HEK293 (cell line): ENCODE measurements at regions not wholly inside any gene's neighbourhood (a gene's known extent, or its start where the extent isn't known, plus 50 kb on each side); places are given as distances from the start of the nearest gene placed in this dataset.

ENCODE experiments used
- CTCF ChIA-PET: fragments of 350-600 bp; formaldehyde crosslinking; extraction: SDS; loops from one replicate; lab custom pipeline; 2021; ENCODE audit warnings: antibody characterized with exemption; lab: Yijun Ruan, JAX
- POLR2A ChIA-PET: fragments of 300-600 bp; formaldehyde crosslinking; extraction: SDS; loops from one replicate; lab custom pipeline; 2020; ENCODE audit warnings: antibody characterized with exemption, inconsistent platforms; lab: Yijun Ruan, JAX
- H3K27ac ChIP-seq: fragments of 200-500 bp; sonication (Bioruptor generic); 2 replicates; pipeline ENCODE4 v1.5.1; 2014; ENCODE audit warnings: low read depth, low read length, control low read depth, inconsistent platforms; ENCODE audit errors: extremely low read depth
- H3K36me3 ChIP-seq, 2 experiments: fragments of 200-500 bp in 1 of 2; sonication (Bioruptor generic) in 1 of 2; 1 replicate in 1 of 2; 2 replicates in 1 of 2; pipeline ENCODE4 v1.5.1; 2014 to 2017; ENCODE audit warnings: inconsistent platforms in 2 of 2, low read length in 2 of 2; ENCODE audit not compliant: control insufficient read depth in 2 of 2, insufficient read depth in 1 of 2
- H3K4me1 ChIP-seq: fragments of 200-500 bp; sonication (Bioruptor generic); 2 replicates; pipeline ENCODE4 v1.5.1; 2014; ENCODE audit warnings: mild to moderate bottlenecking, low read length, inconsistent platforms; ENCODE audit not compliant: control insufficient read depth, insufficient read depth
- H3K4me3 ChIP-seq: 2 replicates; pipeline ENCODE4 v1.5.1; 2011; ENCODE audit warnings: low read depth, mild to moderate bottlenecking, control low read depth, low read length, moderate library complexity
- H3K9me3 ChIP-seq: fragments of 200-500 bp; sonication (Bioruptor generic); 2 replicates; pipeline ENCODE4 v1.5.1; 2014; ENCODE audit warnings: low read depth, low read length, inconsistent platforms; ENCODE audit not compliant: control insufficient read depth, insufficient read depth
- BCL11B ChIP-seq: fragments of 450-650 bp; formaldehyde crosslinking; IDR thresholded peaks from 2 replicates; pipeline ENCODE4 v1.5.1; 2016; ENCODE audit warnings: low read depth, missing biosample characterization, missing genetic modification characterization
- GFI1B ChIP-seq: fragments of 450-650 bp; formaldehyde crosslinking; IDR thresholded peaks from 2 replicates; pipeline ENCODE4 v1.5.1; 2016; ENCODE audit warnings: missing biosample characterization, missing genetic modification characterization
- GLIS1 ChIP-seq: fragments of 450-650 bp; formaldehyde crosslinking; IDR thresholded peaks from 2 replicates; pipeline ENCODE4 v1.5.1; 2016; ENCODE audit warnings: missing biosample characterization, missing genetic modification characterization
- HOXA7 ChIP-seq: sonication (generic); formaldehyde crosslinking; IDR thresholded peaks from 2 replicates; pipeline ENCODE4 v1.8.1; 2022; ENCODE audit warnings: missing genetic modification reagents, borderline replicate concordance
- KLF16 ChIP-seq: fragments of 450-650 bp; formaldehyde crosslinking; IDR thresholded peaks from 2 replicates; pipeline ENCODE4 v1.5.1; 2017; ENCODE audit warnings: missing biosample characterization, missing genetic modification characterization
- MYNN ChIP-seq: fragments of 450-650 bp; formaldehyde crosslinking; IDR thresholded peaks from 2 replicates; pipeline ENCODE4 v1.5.1; 2016; ENCODE audit warnings: missing biosample characterization, missing genetic modification characterization, borderline replicate concordance
- RBAK ChIP-seq: fragments of 450-650 bp; formaldehyde crosslinking; IDR thresholded peaks from 2 replicates; pipeline ENCODE4 v1.5.1; 2016; ENCODE audit warnings: missing biosample characterization, missing genetic modification characterization
- SCRT1 ChIP-seq: fragments of 450-650 bp; formaldehyde crosslinking; IDR thresholded peaks from 2 replicates; pipeline ENCODE4 v1.5.1; 2016; ENCODE audit warnings: missing biosample characterization, missing genetic modification characterization, borderline replicate concordance
- ZFP37 ChIP-seq: fragments of 450-650 bp; formaldehyde crosslinking; IDR thresholded peaks from 2 replicates; pipeline ENCODE4 v1.5.1; 2016; ENCODE audit warnings: missing biosample characterization, missing genetic modification characterization
- ZFP41 ChIP-seq: fragments of 450-650 bp; formaldehyde crosslinking; IDR thresholded peaks from 2 replicates; pipeline ENCODE4 v1.5.1; 2016; ENCODE audit warnings: missing biosample characterization, missing genetic modification characterization, borderline replicate concordance
- ZNF140 ChIP-seq: fragments of 450-650 bp; formaldehyde crosslinking; IDR thresholded peaks from 2 replicates; pipeline ENCODE4 v1.5.1; 2016; ENCODE audit warnings: missing biosample characterization, missing genetic modification characterization
- ZNF146 ChIP-seq: fragments of 450-650 bp; formaldehyde crosslinking; IDR thresholded peaks from 2 replicates; pipeline ENCODE4 v1.5.1; 2016; ENCODE audit warnings: missing biosample characterization, missing genetic modification characterization
- ZNF19 ChIP-seq: fragments of 450-650 bp; formaldehyde crosslinking; IDR thresholded peaks from 2 replicates; pipeline ENCODE4; 2016; ENCODE audit warnings: missing biosample characterization, missing genetic modification characterization, low read depth
- ZNF248 ChIP-seq: fragments of 450-650 bp; formaldehyde crosslinking; IDR thresholded peaks from 2 replicates; pipeline ENCODE4 v1.5.1; 2017; ENCODE audit warnings: missing biosample characterization, missing genetic modification characterization
- ZNF366 ChIP-seq: fragments of 450-650 bp; formaldehyde crosslinking; conservative IDR thresholded peaks from 2 replicates; pipeline ENCODE4 v1.5.1; 2016; ENCODE audit warnings: missing biosample characterization, missing genetic modification characterization
- ZNF514 ChIP-seq: fragments of 450-650 bp; formaldehyde crosslinking; IDR thresholded peaks from 2 replicates; pipeline ENCODE4 v1.5.1; 2016; ENCODE audit warnings: missing biosample characterization, missing genetic modification characterization
- ZNF596 ChIP-seq: fragments of 450-650 bp; IDR thresholded peaks from 2 replicates; pipeline ENCODE4 v1.5.0; 2018; ENCODE audit warnings: missing biosample characterization, mild to moderate bottlenecking, missing genetic modification characterization, moderate library complexity
- ZNF629 ChIP-seq: fragments of 450-650 bp; formaldehyde crosslinking; IDR thresholded peaks from 2 replicates; pipeline ENCODE4 v1.5.1; 2017; ENCODE audit warnings: missing biosample characterization, missing genetic modification characterization
- ZSCAN30 ChIP-seq: fragments of 450-650 bp; IDR thresholded peaks from 2 replicates; pipeline ENCODE4 v1.5.1; 2018; ENCODE audit warnings: missing biosample characterization, mild to moderate bottlenecking, missing genetic modification characterization, moderate library complexity
- TF ChIP-seq, protein P1 (sequence below): fragments of 450-650 bp; formaldehyde crosslinking; IDR thresholded peaks from 2 replicates; pipeline ENCODE4 v1.5.1; 2016; ENCODE audit warnings: missing biosample characterization, missing genetic modification characterization
- TF ChIP-seq, protein P2 (sequence below): IDR thresholded peaks from 2 replicates; pipeline ENCODE4 v1.6.1; 2011; ENCODE audit warnings: mild to moderate bottlenecking, low read depth, low read length, borderline replicate concordance
- TF ChIP-seq, protein P3 (sequence below): fragments of 450-650 bp; formaldehyde crosslinking; IDR thresholded peaks from 2 replicates; pipeline ENCODE4 v1.5.1; 2016; ENCODE audit warnings: missing biosample characterization, missing genetic modification characterization
- TF ChIP-seq, protein P4 (sequence below): fragments of 450-650 bp; formaldehyde crosslinking; IDR thresholded peaks from 2 replicates; pipeline ENCODE4 v1.5.1; 2016; ENCODE audit warnings: missing biosample characterization, missing genetic modification characterization
- TF ChIP-seq, protein P5 (sequence below): fragments of 450-650 bp; formaldehyde crosslinking; IDR thresholded peaks from 2 replicates; pipeline ENCODE4 v1.5.1; 2017; ENCODE audit warnings: missing biosample characterization, missing genetic modification characterization

DNA sequence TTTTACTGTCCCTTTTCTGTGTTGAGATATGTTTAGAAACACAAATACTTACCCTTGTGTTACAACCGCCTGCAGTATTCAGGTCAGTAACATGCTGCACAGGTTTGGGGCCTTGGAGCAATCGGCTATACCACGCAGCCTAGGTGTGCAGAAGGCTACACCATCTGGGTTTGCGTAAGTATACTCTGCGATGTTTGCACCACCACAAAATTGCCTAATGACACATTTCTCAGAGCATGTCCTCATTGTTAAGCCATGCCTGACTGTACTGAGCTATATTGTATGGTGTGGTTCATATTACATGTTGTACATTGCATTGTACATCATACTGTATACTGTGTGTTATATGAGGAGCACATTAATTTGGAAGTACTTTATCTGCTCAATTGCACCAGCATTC lies 247.4 kb downstream of the RHOU start (continued):
- TF ChIP-seq ZNF596 (tag by site-specific recombination), result no peak
- TF ChIP-seq ZNF514, result no peak
- no peak for TF ChIP-seq GLIS1 (tag by site-specific recombination)
- no peak for TF ChIP-seq ZNF366 (tag by site-specific recombination)
- TF ChIP-seq, protein P1, sequence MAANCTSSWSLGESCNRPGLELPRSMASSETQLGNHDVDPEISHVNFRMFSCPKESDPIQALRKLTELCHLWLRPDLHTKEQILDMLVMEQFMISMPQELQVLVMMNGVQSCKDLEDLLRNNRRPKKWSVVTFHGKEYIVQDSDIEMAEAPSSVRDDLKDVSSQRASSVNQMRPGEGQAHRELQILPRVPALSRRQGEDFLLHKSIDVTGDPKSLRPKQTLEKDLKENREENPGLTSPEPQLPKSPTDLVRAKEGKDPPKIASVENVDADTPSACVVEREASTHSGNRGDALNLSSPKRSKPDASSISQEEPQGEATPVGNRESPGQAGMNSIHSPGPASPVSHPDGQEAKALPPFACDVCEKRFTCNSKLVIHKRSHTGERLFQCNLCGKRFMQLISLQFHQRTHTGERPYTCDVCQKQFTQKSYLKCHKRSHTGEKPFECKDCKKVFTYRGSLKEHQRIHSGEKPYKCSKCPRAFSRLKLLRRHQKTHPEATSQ (tag by site-specific recombination), result no peak

DNA sequence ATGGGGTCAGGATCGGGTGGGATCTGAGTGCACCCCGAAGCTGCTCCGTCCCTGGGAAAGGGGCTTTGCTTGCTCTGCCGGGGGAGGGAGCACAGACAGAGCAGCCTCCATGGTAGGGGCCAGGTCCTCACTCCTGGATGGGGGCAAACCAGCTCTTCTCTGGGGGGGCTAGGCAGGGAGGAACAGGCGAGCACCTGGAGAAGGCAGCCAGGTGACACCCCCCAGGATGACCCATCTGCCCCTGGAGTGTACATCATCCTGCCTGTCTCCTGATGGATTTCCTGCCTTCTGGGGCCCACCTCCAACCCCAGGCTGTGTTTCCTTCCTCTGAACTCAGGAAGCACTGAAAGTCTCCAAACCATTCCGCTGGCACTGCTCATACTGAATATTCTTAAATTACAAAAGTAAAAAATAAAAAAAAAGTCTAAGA lies 248.0 kb downstream of the RHOU start:
- CTCF ChIA-PET, result interaction anchor here (0.6 to 1.1 kb wide), 4 partner anchors 19 to 275 kb away, joined by 3 read pairs; no protein-coding TSS in a partner anchor

DNA sequence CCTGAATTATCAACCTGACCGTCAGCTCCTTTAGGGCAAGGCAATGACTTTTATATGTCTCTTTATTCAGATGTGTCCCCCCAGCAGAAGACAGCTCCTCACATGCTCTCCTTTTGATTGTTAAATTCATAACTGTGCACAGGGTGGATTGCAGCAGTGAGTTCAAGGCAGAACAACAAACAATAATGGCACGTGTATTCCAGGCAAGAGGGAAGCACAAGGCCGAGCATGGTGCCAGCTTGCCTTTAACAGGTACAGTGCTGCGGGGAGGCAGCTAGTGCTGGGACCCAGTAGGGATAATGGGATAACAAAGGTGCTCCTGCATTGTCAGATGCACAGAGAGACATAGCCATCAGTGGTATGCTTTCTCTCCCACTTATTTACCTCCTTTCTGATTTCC lies 248.4 kb downstream of the RHOU start:
- H3K27ac ChIP-seq, result no peak overlapping the region
- no peaks in the 10 kb centered on the region for H3K36me3 ChIP-seq
- POLR2A ChIA-PET, result interaction anchor here (0.6 kb wide), 1 partner anchor 256 kb away, joined by 4 read pairs; no protein-coding TSS in a partner anchor
- no peak for TF ChIP-seq ZNF146 (tag by site-specific recombination)
- no peak for TF ChIP-seq ZFP37 (tag by site-specific recombination)
- TF ChIP-seq RBAK (tag by site-specific recombination), result no peak
- TF ChIP-seq KLF16, result no peak
- TF ChIP-seq MYNN (tag by site-specific recombination), result no peak
- TF ChIP-seq, protein P2, sequence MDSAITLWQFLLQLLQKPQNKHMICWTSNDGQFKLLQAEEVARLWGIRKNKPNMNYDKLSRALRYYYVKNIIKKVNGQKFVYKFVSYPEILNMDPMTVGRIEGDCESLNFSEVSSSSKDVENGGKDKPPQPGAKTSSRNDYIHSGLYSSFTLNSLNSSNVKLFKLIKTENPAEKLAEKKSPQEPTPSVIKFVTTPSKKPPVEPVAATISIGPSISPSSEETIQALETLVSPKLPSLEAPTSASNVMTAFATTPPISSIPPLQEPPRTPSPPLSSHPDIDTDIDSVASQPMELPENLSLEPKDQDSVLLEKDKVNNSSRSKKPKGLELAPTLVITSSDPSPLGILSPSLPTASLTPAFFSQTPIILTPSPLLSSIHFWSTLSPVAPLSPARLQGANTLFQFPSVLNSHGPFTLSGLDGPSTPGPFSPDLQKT, result no peak
- TF ChIP-seq, protein P3, sequence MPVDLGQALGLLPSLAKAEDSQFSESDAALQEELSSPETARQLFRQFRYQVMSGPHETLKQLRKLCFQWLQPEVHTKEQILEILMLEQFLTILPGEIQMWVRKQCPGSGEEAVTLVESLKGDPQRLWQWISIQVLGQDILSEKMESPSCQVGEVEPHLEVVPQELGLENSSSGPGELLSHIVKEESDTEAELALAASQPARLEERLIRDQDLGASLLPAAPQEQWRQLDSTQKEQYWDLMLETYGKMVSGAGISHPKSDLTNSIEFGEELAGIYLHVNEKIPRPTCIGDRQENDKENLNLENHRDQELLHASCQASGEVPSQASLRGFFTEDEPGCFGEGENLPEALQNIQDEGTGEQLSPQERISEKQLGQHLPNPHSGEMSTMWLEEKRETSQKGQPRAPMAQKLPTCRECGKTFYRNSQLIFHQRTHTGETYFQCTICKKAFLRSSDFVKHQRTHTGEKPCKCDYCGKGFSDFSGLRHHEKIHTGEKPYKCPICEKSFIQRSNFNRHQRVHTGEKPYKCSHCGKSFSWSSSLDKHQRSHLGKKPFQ (tag by site-specific recombination), result no peak
- H3K9me3 ChIP-seq, result no peaks in the 10 kb centered on the region
- no peak overlapping the region for H3K4me3 ChIP-seq
- H3K4me1 ChIP-seq, result no peaks in the 10 kb centered on the region
- CTCF ChIA-PET, result interaction anchor here (0.6 to 1.1 kb wide), 4 partner anchors 20 to 274 kb away, joined by 3 read pairs; no protein-coding TSS in a partner anchor

More for the DNA sequence above, 248.0 kb downstream of the RHOU start:
- H3K9me3 ChIP-seq, result no peaks in the 10 kb centered on the region
- no peaks in the 10 kb centered on the region for H3K4me1 ChIP-seq
- POLR2A ChIA-PET, result interaction anchor here (0.6 kb wide), 1 partner anchor 256 kb away, joined by 4 read pairs; no protein-coding TSS in a partner anchor
- no peak overlapping the region for H3K4me3 ChIP-seq
- H3K27ac ChIP-seq, result no peak overlapping the region
- no peaks in the 10 kb centered on the region for H3K36me3 ChIP-seq
- no peak for TF ChIP-seq ZNF596 (tag by site-specific recombination)
- no peak for TF ChIP-seq ZNF366 (tag by site-specific recombination)
- no peak for TF ChIP-seq ZSCAN30 (tag by site-specific recombination)
- TF ChIP-seq BCL11B (tag by site-specific recombination), result no peak
- TF ChIP-seq HOXA7 (CRISPR knock-in tag), result no peak
- TF ChIP-seq, protein P4, sequence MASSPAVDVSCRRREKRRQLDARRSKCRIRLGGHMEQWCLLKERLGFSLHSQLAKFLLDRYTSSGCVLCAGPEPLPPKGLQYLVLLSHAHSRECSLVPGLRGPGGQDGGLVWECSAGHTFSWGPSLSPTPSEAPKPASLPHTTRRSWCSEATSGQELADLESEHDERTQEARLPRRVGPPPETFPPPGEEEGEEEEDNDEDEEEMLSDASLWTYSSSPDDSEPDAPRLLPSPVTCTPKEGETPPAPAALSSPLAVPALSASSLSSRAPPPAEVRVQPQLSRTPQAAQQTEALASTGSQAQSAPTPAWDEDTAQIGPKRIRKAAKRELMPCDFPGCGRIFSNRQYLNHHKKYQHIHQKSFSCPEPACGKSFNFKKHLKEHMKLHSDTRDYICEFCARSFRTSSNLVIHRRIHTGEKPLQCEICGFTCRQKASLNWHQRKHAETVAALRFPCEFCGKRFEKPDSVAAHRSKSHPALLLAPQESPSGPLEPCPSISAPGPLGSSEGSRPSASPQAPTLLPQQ (tag by site-specific recombination), result no peak
- no peak for TF ChIP-seq ZFP41
- TF ChIP-seq ZNF19 (tag by site-specific recombination), result no peak
- TF ChIP-seq GFI1B (tag by site-specific recombination), result no peak
- no peak for TF ChIP-seq SCRT1 (tag by site-specific recombination)
- no peak for TF ChIP-seq ZNF140 (tag by site-specific recombination)
- no peak for TF ChIP-seq ZNF248 (tag by site-specific recombination)
- TF ChIP-seq, protein P5, sequence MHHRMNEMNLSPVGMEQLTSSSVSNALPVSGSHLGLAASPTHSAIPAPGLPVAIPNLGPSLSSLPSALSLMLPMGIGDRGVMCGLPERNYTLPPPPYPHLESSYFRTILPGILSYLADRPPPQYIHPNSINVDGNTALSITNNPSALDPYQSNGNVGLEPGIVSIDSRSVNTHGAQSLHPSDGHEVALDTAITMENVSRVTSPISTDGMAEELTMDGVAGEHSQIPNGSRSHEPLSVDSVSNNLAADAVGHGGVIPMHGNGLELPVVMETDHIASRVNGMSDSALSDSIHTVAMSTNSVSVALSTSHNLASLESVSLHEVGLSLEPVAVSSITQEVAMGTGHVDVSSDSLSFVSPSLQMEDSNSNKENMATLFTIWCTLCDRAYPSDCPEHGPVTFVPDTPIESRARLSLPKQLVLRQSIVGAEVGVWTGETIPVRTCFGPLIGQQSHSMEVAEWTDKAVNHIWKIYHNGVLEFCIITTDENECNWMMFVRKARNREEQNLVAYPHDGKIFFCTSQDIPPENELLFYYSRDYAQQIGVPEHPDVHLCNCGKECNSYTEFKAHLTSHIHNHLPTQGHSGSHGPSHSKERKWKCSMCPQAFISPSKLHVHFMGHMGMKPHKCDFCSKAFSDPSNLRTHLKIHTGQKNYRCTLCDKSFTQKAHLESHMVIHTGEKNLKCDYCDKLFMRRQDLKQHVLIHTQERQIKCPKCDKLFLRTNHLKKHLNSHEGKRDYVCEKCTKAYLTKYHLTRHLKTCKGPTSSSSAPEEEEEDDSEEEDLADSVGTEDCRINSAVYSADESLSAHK, result no peak
- TF ChIP-seq ZNF629 (tag by site-specific recombination), result no peak
- TF ChIP-seq, all 188 proteins: peak for 0
